H1 (cell line): ENCODE measurements at regions not wholly inside any gene's neighbourhood (a gene's known extent, or its start where the extent isn't known, plus 50 kb on each side); places are given as distances from the start of the nearest gene placed in this dataset.

Experiments
- ATF3 ChIP-seq: IDR thresholded peaks from 2 replicates; pipeline ENCODE4 v1.6.1; 2011; ENCODE audit warnings: low read depth, mild to moderate bottlenecking, low read length; ENCODE audit not compliant: insufficient read depth

- no peak for TF ChIP-seq ATF3
Measured at GRCh38 chr18:11327391-11328009, 178.1 kb upstream of the PIEZO2 start (continued).
